OCI-LY7 (cell line): ENCODE measurements at regions not wholly inside any gene's neighbourhood (a gene's known extent, or its start where the extent isn't known, plus 50 kb on each side); places are given as distances from the start of the nearest gene placed in this dataset.

ENCODE experiments used
- BruUV-seq: library from RNA; stranded (reverse); fragments of 400-500 nt; replicated peaks from 2 replicates; lab custom pipeline; 2021; lab: Mats Ljungman, UMichigan
- CTCF ChIA-PET: fragments of 300-600 bp; sonication (Branson Sonifier 250); formaldehyde crosslinking; loops from one replicate; lab custom pipeline; 2022; ENCODE audit warnings: antibody characterized with exemption; ENCODE audit not compliant: unreplicated experiment; lab: Charles Lee
- POLR2A ChIA-PET: fragments of 300-600 bp; sonication (Branson Sonifier 250); formaldehyde crosslinking; loops from one replicate; lab custom pipeline; 2022; ENCODE audit warnings: antibody characterized with exemption; lab: Charles Lee
- DNase-seq: peaks from one replicate; pipeline ENCODE4 v3.0.0-alpha.2; 2015; ENCODE audit warnings: low spot score
- H2AFZ ChIP-seq: fragments of 200-600 bp; sonication (generic), shearing (Covaris generic); 2 replicates; pipeline ENCODE4 v1.6.1; 2014; ENCODE audit warnings: mild to moderate bottlenecking, antibody characterized with exemption, low read length, moderate library complexity
- H3K27ac ChIP-seq: fragments of 200-600 bp; sonication (generic); 2 replicates; pipeline ENCODE4 v1.5.1; 2014; ENCODE audit warnings: mixed run types, low read depth, mild to moderate bottlenecking, moderate library complexity, low read length, inconsistent platforms; ENCODE audit not compliant: poor library complexity, severe bottlenecking
- H3K36me3 ChIP-seq: fragments of 200-600 bp; sonication (generic); 2 replicates; pipeline ENCODE4 v1.6.1; 2014; ENCODE audit warnings: mild to moderate bottlenecking, antibody characterized with exemption, low read length, moderate library complexity, mixed read lengths; ENCODE audit not compliant: insufficient read depth
- H3K4me1 ChIP-seq: fragments of 200-600 bp; sonication (generic); 2 replicates; pipeline ENCODE4 v1.5.1; 2014; ENCODE audit warnings: mild to moderate bottlenecking, low read length; ENCODE audit not compliant: insufficient read depth, poor library complexity, severe bottlenecking
- H3K4me2 ChIP-seq: fragments of 200-600 bp; sonication (generic); 2 replicates; pipeline ENCODE4 v1.6.1; 2014; ENCODE audit warnings: mild to moderate bottlenecking, low read length
- H3K4me3 ChIP-seq: fragments of 200-600 bp; sonication (generic); 2 replicates; pipeline ENCODE4 v1.5.1; 2014; ENCODE audit warnings: mild to moderate bottlenecking, low read depth, low read length; ENCODE audit not compliant: poor library complexity, severe bottlenecking
- H3K79me2 ChIP-seq: fragments of 200-600 bp; sonication (generic); 2 replicates; pipeline ENCODE4 v1.6.1; 2016; ENCODE audit warnings: low read depth, mild to moderate bottlenecking, low read length, moderate library complexity, mixed read lengths; ENCODE audit not compliant: insufficient read depth
- H3K9me2 ChIP-seq: fragments of 200-600 bp; sonication (generic); 2 replicates; pipeline ENCODE4 v1.6.1; 2016; ENCODE audit warnings: mild to moderate bottlenecking, low read length, mixed read lengths; ENCODE audit not compliant: insufficient read depth
- H3K9me3 ChIP-seq: fragments of 200-600 bp; sonication (generic); 2 replicates; pipeline ENCODE4 v1.6.1; 2014; ENCODE audit warnings: mild to moderate bottlenecking, mixed run types, low read length, mixed read lengths
- H4K20me1 ChIP-seq: fragments of 200-600 bp; sonication (generic); 2 replicates; pipeline ENCODE4 v1.6.1; 2014; ENCODE audit warnings: mild to moderate bottlenecking, antibody characterized with exemption, low read length, moderate library complexity, mixed read lengths; ENCODE audit not compliant: insufficient read depth
- EZH2phosphoT487 ChIP-seq: fragments of 200-600 bp; sonication (generic); IDR thresholded peaks from 2 replicates; pipeline ENCODE4 v1.6.1; 2018; ENCODE audit warnings: low read depth, borderline replicate concordance, mild to moderate bottlenecking, mixed run types, antibody characterized with exemption, low read length, moderate library complexity, mixed read lengths
- intact Hi-C: fragments of 100-400 bp; cut with micrococcal nuclease; formaldehyde crosslinking; loops from one replicate; pipeline ENCODE4 v1.10.0; 2022; ENCODE audit not compliant: unreplicated experiment
- TF ChIP-seq, protein P1 (sequence below): fragments of 200-600 bp; sonication (generic); conservative IDR thresholded peaks from 2 replicates; pipeline ENCODE4 v1.5.1; 2014; ENCODE audit warnings: mild to moderate bottlenecking, antibody characterized with exemption, low read length, moderate library complexity, mixed read lengths

DNA sequence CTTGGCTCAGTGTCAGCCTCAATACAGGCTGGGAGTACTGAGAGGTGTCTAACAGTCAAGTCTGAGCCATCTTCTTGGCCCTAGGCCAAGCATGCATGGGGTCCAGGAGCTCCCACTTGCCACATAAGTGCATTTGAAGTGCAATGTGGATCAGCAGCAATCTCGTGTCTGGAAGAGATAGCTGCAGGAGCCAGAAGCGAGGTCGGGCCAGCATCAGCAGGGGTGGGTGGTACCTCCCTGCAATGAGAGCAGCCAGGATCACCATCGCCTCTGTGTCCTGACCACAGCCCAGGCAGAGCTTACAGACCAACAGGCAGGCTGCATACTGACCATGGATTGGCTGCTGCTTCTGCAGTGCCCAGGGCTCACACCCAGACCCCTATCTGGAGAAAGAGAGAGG, 83.0 kb upstream of the CXCL12 start:
- Histone ChIP-seq H3K36me3 (no peaks in the 10 kb centered on the region), H3K9me3 (no peaks in the 10 kb centered on the region), H3K4me2 (no peak overlapping the region), H3K4me1 (no peaks in the 10 kb centered on the region), H4K20me1 (no peaks in the 10 kb centered on the region), H3K79me2 (no peaks in the 10 kb centered on the region), H2AFZ (no peak overlapping the region), H3K9me2 (no peaks in the 10 kb centered on the region), H3K27ac (no peak overlapping the region), H3K4me3 (no peak overlapping the region)
- ChIA-PET POLR2A (no interaction called here), CTCF (no interaction called here)
- intact Hi-C loops = no loop called here
- DNase-seq = no peak
- no TSS peak for BruUV-seq
- TF ChIP-seq, protein P1, sequence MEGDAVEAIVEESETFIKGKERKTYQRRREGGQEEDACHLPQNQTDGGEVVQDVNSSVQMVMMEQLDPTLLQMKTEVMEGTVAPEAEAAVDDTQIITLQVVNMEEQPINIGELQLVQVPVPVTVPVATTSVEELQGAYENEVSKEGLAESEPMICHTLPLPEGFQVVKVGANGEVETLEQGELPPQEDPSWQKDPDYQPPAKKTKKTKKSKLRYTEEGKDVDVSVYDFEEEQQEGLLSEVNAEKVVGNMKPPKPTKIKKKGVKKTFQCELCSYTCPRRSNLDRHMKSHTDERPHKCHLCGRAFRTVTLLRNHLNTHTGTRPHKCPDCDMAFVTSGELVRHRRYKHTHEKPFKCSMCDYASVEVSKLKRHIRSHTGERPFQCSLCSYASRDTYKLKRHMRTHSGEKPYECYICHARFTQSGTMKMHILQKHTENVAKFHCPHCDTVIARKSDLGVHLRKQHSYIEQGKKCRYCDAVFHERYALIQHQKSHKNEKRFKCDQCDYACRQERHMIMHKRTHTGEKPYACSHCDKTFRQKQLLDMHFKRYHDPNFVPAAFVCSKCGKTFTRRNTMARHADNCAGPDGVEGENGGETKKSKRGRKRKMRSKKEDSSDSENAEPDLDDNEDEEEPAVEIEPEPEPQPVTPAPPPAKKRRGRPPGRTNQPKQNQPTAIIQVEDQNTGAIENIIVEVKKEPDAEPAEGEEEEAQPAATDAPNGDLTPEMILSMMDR = no peak
- no peak for TF ChIP-seq EZH2phosphoT487

DNA sequence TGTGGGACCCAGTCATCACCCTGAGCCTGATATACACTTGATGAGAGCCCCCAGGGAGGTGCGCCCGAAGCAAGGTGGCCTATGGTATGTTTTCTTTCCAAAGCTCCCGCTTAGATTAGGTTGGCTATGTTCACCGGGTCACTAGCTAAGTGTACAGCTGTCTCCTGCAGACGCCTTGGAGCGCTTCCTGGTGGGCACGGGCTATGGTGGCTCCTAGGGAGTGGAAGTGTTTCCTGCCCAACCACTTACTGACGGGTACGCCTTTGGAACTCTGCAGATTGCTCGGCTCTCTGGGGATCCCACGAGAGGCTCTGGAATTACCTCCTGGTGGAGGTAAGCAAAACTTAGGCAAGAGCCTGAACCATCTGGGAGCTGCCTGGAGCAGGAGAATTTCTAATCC, 83.6 kb upstream of the CXCL12 start:
- ChIA-PET POLR2A (no interaction called here), CTCF (no interaction called here)
- Histone ChIP-seq H3K4me3 (no peak overlapping the region), H3K9me3 (no peaks in the 10 kb centered on the region), H3K79me2 (no peaks in the 10 kb centered on the region), H2AFZ (no peak overlapping the region), H3K4me2 (no peak overlapping the region), H3K27ac (no peak overlapping the region), H4K20me1 (no peaks in the 10 kb centered on the region), H3K9me2 (no peaks in the 10 kb centered on the region), H3K4me1 (no peaks in the 10 kb centered on the region), H3K36me3 (no peaks in the 10 kb centered on the region)
- TF ChIP-seq, protein P1 = no peak
- no peak for TF ChIP-seq EZH2phosphoT487
- intact Hi-C loops = no loop called here
- no peak for DNase-seq
- no TSS peak for BruUV-seq

DNA sequence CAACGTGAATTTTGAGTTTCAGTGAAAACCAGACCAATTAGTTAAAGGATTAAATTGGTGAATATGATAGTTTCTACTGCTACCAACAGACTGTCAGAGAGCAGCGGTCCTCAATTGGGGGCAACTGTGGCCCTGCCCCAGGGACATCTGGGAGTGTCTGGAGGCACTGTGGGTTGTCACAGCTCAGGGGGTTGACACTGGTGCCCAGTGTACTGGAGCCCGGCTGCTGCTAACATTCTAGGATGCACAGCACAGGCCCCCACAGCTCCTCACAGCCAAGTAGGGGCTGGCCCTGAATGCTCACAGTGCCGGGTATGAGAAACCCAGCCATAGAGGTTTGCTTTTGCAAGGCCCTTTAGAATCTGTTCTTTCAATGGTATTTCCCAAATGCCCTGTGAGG, 84.1 kb upstream of the CXCL12 start:
- intact Hi-C loops = no loop called here
- Histone ChIP-seq H3K27ac (no peak overlapping the region), H3K4me1 (no peaks in the 10 kb centered on the region), H3K9me2 (no peaks in the 10 kb centered on the region), H3K79me2 (no peaks in the 10 kb centered on the region), H3K36me3 (no peaks in the 10 kb centered on the region), H3K4me3 (no peak overlapping the region), H3K4me2 (no peak overlapping the region), H4K20me1 (no peaks in the 10 kb centered on the region), H2AFZ (no peak overlapping the region), H3K9me3 (no peaks in the 10 kb centered on the region)
- POLR2A ChIA-PET = no interaction called here
- no TSS peak for BruUV-seq
- TF ChIP-seq EZH2phosphoT487 = no peak
- TF ChIP-seq, protein P1 = no peak
- no peak for DNase-seq
- CTCF ChIA-PET = no interaction called here
